GM12878 (cell line): ENCODE measurements at regions not wholly inside any gene's neighbourhood (a gene's known extent, or its start where the extent isn't known, plus 50 kb on each side); places are given as distances from the start of the nearest gene placed in this dataset.

ENCODE experiments used
- ATAC-seq: fragments of 200-7000 bp; cut with Tn5 transposase; 3 replicates; pipeline ENCODE4 v1.9.1; 2020; ENCODE audit warnings: mild to moderate bottlenecking, moderate library complexity
- BruUV-seq: library from RNA; stranded (reverse); fragments of 400-500 nt; replicated peaks from 2 replicates; lab custom pipeline; 2021; lab: Mats Ljungman, UMichigan
- CTCF ChIA-PET: fragments of 300-600 bp; sonication (Branson Sonifier 250); formaldehyde crosslinking; extraction: SDS; loops from one replicate; lab custom pipeline; 2021; ENCODE audit warnings: inconsistent platforms; lab: Yijun Ruan, JAX
- POLR2A ChIA-PET: fragments of 350-600 bp; formaldehyde crosslinking; extraction: SDS; loops from one replicate; lab custom pipeline; 2021; ENCODE audit warnings: inconsistent platforms; lab: Charles Lee
- RAD21 ChIA-PET: fragments of 300-600 bp; sonication (Branson Sonifier 250); formaldehyde crosslinking; loops from one replicate; lab custom pipeline; 2023; ENCODE audit warnings: antibody characterized with exemption; ENCODE audit not compliant: unreplicated experiment; lab: Charles Lee
- SMC1A ChIA-PET: fragments of 300-600 bp; sonication (Branson Sonifier 250); formaldehyde crosslinking; loops from one replicate; lab custom pipeline; 2023; ENCODE audit not compliant: unreplicated experiment, uncharacterized antibody; lab: Charles Lee
- DNase-seq: peaks from one replicate; pipeline ENCODE4 v3.0.0-alpha.2; 2011; ENCODE audit warnings: low read depth, low spot score
- FAIRE-seq: peaks from 3 replicates; lab custom pipeline; 2011; peaks lifted over from hg19 to GRCh38; lab: Jason Lieb, UNC
- H2AFZ ChIP-seq: 2 replicates; pipeline ENCODE4 v1.6.0; 2011; ENCODE audit warnings: low read depth, low read length, control low read depth; ENCODE audit not compliant: control insufficient read depth
- H3K27ac ChIP-seq: 2 replicates; pipeline ENCODE4 v1.5.1; 2011; ENCODE audit warnings: control low read depth; ENCODE audit not compliant: control insufficient read depth, insufficient read depth
- H3K27me3 ChIP-seq, 2 experiments: replicated peaks in 1 of 2; 2 replicates each; pipeline versions ENCODE4 v1.6.0 to v1.6.1; 2011; ENCODE audit warnings: low read length in 1 of 2; ENCODE audit not compliant: control insufficient read depth in 2 of 2, insufficient read depth in 2 of 2
- H3K36me3 ChIP-seq, 2 experiments: 2 replicates each; pipeline ENCODE4 v1.5.1; 2011; ENCODE audit warnings: low read length in 1 of 2; ENCODE audit not compliant: control insufficient read depth in 2 of 2, insufficient read depth in 2 of 2
- H3K4me1 ChIP-seq: 2 replicates; pipeline ENCODE4 v1.6.1; 2011; ENCODE audit warnings: mild to moderate bottlenecking, low read length, moderate library complexity, mixed read lengths; ENCODE audit not compliant: control insufficient read depth, insufficient read depth
- H3K4me2 ChIP-seq: 2 replicates; pipeline ENCODE4 v1.6.0; 2011; ENCODE audit warnings: control low read depth; ENCODE audit not compliant: control insufficient read depth, insufficient read depth
- H3K4me3 ChIP-seq: fragments of 200-600 bp; sonication (generic); 2 replicates; pipeline ENCODE4 v1.5.1; 2016
- H3K79me2 ChIP-seq: 2 replicates; pipeline ENCODE4 v1.6.0; 2011; ENCODE audit warnings: low read length; ENCODE audit not compliant: control insufficient read depth, insufficient read depth
- H3K9ac ChIP-seq: 2 replicates; pipeline ENCODE4 v1.8.0; 2011; ENCODE audit warnings: low read length, control low read depth, mixed read lengths; ENCODE audit not compliant: control insufficient read depth, insufficient read depth
- H3K9me3 ChIP-seq: replicated peaks from 3 replicates; pipeline ENCODE4 v1.5.1; 2011; ENCODE audit warnings: mild to moderate bottlenecking, low read length; ENCODE audit not compliant: control insufficient read depth, insufficient read depth
- H4K20me1 ChIP-seq: 2 replicates; pipeline ENCODE4 v1.6.0; 2011; ENCODE audit not compliant: control insufficient read depth, insufficient read depth
- ATF7 ChIP-seq: fragments of 450-650 bp; IDR thresholded peaks from 2 replicates; pipeline ENCODE4 v1.6.1; 2016; ENCODE audit warnings: low read depth, mild to moderate bottlenecking
- ZSCAN29 ChIP-seq: fragments of 450-650 bp; IDR thresholded peaks from 2 replicates; pipeline ENCODE4 v1.6.1; 2017; ENCODE audit warnings: mild to moderate bottlenecking, moderate library complexity
- WGBS: methylation state at CpG from one replicate; pipeline ENCODE4 v1.1.6; 2016; ENCODE audit warnings: low lambda C conversion rate; ENCODE audit not compliant: insufficient replicate concordance, insufficient coverage; ENCODE audit errors: missing lambda C conversion rate; 5-methylcytosine and 5-hydroxymethylcytosine counted together
- in situ Hi-C: fragments of 300-500 bp; cut with MboI; formaldehyde crosslinking; loops from 9 replicates; pipeline ENCODE4 v1.14.3; 2018; ENCODE audit warnings: mixed read lengths
- intact Hi-C: fragments of 100-400 bp; cut with micrococcal nuclease; formaldehyde crosslinking; loops from one replicate; pipeline ENCODE4 v1.14.2; 2022; ENCODE audit not compliant: unreplicated experiment
- TF ChIP-seq, protein P1 (sequence below): fragments of 450-650 bp; IDR thresholded peaks from 2 replicates; pipeline ENCODE4 v1.6.1; 2017; ENCODE audit warnings: mild to moderate bottlenecking, low read depth, inconsistent platforms; ENCODE audit not compliant: poor library complexity, severe bottlenecking
- TF ChIP-seq, protein P2 (sequence below): fragments of 450-650 bp; IDR thresholded peaks from 2 replicates; pipeline ENCODE4 v1.6.1; 2017; ENCODE audit warnings: mild to moderate bottlenecking, moderate library complexity

DNA sequence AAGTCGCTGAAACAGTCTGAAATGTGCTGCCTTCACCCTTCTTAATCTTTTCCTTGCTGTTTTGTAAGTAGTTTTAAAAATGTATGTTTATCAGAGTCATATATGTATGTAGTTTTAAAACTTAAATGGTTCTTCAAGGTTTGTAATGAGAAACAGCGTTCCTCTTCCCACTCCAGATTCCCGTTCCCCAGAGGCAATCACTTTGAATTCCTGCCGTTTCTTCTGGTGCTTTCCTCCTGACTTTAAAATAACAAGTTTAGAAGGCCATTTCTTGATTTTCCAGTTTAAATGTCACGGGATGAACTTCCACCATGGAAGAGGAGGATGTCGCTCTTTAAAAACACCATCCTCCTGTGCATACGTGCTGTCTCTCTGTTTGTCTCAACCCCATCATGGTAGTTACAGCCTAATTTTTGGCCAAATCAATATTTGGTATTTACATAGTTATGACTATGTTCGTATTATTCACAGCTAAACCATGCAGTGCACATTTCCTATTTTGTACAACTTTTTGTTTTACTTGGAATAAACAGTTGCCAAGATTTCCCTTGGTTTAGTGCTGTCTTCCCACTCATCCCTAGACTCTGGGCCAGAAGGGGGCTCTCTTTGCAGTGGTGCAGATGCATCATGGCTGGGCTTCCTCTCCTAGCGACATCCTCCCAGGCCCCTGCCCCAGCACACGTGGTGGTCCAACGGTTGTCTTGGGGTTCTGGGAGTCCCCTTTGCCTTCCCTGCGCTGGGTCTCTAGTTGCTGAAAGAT is 151.4 kb downstream of the PTPN20 start:
- intact Hi-C loops: no loop called here
- CTCF ChIA-PET: interaction anchor here (0.7 to 1.0 kb wide), 2 partner anchors 14 to 207 kb away, joined by 3 read pairs; no protein-coding TSS in a partner anchor
- Histone ChIP-seq H2AFZ (no peak overlapping the region), H3K9ac (no peak overlapping the region), H3K4me1 (no peaks in the 10 kb centered on the region), H3K27me3 (peaks cover 7 to 9% of the 10 kb centered on the region in 2 experiments; a peak in 3 of 4 replicates), H3K4me2 (no peak overlapping the region), H3K4me3 (no peak overlapping the region)
- no peak for FAIRE-seq
- in situ Hi-C loops: no loop called here
- no peak for DNase-seq
- no peak for TF ChIP-seq ZSCAN29
- TF ChIP-seq ATF7: no peak
- TF ChIP-seq, protein P1, sequence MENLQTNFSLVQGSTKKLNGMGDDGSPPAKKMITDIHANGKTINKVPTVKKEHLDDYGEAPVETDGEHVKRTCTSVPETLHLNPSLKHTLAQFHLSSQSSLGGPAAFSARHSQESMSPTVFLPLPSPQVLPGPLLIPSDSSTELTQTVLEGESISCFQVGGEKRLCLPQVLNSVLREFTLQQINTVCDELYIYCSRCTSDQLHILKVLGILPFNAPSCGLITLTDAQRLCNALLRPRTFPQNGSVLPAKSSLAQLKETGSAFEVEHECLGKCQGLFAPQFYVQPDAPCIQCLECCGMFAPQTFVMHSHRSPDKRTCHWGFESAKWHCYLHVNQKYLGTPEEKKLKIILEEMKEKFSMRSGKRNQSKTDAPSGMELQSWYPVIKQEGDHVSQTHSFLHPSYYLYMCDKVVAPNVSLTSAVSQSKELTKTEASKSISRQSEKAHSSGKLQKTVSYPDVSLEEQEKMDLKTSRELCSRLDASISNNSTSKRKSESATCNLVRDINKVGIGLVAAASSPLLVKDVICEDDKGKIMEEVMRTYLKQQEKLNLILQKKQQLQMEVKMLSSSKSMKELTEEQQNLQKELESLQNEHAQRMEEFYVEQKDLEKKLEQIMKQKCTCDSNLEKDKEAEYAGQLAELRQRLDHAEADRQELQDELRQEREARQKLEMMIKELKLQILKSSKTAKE: no peak
- TF ChIP-seq, protein P2, sequence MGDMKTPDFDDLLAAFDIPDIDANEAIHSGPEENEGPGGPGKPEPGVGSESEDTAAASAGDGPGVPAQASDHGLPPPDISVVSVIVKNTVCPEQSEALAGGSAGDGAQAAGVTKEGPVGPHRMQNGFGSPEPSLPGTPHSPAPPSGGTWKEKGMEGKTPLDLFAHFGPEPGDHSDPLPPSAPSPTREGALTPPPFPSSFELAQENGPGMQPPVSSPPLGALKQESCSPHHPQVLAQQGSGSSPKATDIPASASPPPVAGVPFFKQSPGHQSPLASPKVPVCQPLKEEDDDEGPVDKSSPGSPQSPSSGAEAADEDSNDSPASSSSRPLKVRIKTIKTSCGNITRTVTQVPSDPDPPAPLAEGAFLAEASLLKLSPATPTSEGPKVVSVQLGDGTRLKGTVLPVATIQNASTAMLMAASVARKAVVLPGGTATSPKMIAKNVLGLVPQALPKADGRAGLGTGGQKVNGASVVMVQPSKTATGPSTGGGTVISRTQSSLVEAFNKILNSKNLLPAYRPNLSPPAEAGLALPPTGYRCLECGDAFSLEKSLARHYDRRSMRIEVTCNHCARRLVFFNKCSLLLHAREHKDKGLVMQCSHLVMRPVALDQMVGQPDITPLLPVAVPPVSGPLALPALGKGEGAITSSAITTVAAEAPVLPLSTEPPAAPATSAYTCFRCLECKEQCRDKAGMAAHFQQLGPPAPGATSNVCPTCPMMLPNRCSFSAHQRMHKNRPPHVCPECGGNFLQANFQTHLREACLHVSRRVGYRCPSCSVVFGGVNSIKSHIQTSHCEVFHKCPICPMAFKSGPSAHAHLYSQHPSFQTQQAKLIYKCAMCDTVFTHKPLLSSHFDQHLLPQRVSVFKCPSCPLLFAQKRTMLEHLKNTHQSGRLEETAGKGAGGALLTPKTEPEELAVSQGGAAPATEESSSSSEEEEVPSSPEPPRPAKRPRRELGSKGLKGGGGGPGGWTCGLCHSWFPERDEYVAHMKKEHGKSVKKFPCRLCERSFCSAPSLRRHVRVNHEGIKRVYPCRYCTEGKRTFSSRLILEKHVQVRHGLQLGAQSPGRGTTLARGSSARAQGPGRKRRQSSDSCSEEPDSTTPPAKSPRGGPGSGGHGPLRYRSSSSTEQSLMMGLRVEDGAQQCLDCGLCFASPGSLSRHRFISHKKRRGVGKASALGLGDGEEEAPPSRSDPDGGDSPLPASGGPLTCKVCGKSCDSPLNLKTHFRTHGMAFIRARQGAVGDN: no peak
- TF ChIP-seq, all 136 proteins: peak for 0
- Histone ChIP-seq H3K36me3 (no peaks in the 10 kb centered on the region), H4K20me1 (no peaks in the 10 kb centered on the region), H3K27ac (no peak overlapping the region), H3K79me2 (no peaks in the 10 kb centered on the region), H3K9me3 (no peaks in the 10 kb centered on the region)
- ChIA-PET POLR2A (no interaction called here), RAD21 (no interaction called here), SMC1A (interaction anchor here (1.4 kb wide), 1 partner anchor 251 kb away, joined by 3 read pairs; no protein-coding TSS in a partner anchor)
- WGBS: 35% methylated on average over 12 of the region's 12 CpGs
- ATAC-seq: no peak
- no TSS peak for BruUV-seq
